Stimulated activated CD8-positive, alpha-beta memory T cell treated with anti-CD3 and anti-CD28 coated beads, Interleukin-4, amount 100 ng/mL, for 24 hours (primary cell): ENCODE measurements at regions not wholly inside any gene's neighbourhood (a gene's known extent, or its start where the extent isn't known, plus 50 kb on each side); places are given as distances from the start of the nearest gene placed in this dataset.

ENCODE experiments used
- DNase-seq: peaks from one replicate; pipeline ENCODE4 v3.0.0-alpha.2; 2020; ENCODE audit warnings: low read depth

- DNase-seq, result no peak
Observed at GRCh38 chr7:22561895-22562593, 62.1 kb upstream of the STEAP1B start.

DNA sequence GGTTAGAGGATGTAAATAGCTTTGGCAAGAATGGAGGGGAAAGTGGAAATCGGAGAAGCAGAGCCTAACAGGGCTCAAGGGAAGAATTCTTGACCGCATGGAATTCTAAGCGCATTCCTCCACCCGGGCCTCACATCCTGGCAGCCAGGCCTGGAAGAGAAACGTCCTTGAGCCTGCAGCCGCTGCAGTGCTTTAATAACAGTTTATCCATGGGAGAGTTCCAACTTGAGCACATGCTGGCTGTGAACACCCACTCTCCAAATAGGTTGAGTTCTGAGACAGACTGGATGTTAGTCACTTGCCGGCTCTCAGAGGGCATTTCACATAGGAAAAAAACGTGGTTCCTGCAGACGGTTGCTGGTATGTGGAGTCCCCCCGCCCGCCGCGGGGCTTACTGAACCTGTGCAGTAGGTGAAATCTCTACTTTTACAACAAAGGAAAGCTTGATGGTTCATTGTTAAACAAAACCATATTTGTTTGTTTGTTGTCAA lies 61.4 kb upstream of the STEAP1B start:
- no peak for DNase-seq

DNA sequence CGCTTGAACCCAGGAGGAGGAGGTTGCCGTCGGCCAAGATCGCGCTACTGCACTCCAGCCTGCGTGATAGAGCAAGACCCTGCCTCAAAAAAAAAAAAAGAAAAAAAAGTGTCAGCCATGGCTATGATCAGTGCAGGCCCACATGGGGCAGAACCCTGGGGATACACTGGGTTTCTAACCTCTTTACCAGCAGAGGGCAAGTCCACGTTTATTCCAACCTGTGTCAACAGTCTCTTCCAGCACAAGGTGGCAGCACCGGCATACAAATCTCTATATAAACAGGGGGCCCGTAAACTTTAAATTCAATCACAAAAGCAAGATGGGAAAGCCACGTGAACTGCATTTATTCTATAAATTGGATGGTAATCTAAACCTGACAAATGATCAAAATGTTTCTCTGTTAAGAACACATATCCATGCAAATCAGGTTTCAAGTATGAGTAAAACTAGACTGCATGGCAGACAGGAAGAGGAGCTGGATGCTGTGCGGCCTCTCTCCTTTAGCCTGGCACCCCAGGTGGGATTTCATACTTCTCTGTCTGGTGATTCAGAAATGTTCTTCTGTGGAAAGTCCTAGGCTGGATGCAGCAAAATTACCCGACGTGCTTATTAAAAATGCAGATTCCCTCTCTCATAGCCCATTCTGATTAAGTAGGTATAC lies 60.0 kb upstream of the STEAP1B start:
- DNase-seq, result peak; percentile 44

GRCh38 chr7:22557167-22557566 lies 57.2 kb upstream of the STEAP1B start:
- DNase-seq, result no peak

DNA sequence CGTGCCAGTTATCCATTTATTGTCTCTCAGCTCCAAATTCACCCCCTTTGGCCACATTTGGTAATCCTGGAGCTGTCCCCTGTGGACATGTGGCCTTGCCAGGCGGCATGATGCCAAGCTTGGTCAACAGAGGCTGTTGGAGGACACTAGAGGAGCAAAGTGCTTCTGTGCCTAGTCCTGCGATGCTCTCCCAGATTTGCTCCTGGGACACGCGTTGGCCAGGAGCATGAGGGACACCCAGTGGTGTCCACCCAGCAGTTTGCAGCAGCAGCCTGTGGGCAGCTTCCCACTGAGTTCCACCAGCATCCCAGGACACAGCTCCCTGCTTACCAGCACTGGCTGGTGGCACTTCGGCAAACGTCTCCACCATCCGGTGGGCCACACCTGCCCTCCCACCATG lies 55.5 kb upstream of the STEAP1B start:
- DNase-seq, result no peak

GRCh38 chr7:22554184-22554583 lies 54.2 kb upstream of the STEAP1B start:
- no peak for DNase-seq

GRCh38 chr7:22551768-22552513 lies 52.0 kb upstream of the STEAP1B start:
- DNase-seq, result no peak

- DNase-seq, result no peak
Observed at GRCh38 chr7:22550514-22551030, 50.6 kb upstream of the STEAP1B start.

DNA sequence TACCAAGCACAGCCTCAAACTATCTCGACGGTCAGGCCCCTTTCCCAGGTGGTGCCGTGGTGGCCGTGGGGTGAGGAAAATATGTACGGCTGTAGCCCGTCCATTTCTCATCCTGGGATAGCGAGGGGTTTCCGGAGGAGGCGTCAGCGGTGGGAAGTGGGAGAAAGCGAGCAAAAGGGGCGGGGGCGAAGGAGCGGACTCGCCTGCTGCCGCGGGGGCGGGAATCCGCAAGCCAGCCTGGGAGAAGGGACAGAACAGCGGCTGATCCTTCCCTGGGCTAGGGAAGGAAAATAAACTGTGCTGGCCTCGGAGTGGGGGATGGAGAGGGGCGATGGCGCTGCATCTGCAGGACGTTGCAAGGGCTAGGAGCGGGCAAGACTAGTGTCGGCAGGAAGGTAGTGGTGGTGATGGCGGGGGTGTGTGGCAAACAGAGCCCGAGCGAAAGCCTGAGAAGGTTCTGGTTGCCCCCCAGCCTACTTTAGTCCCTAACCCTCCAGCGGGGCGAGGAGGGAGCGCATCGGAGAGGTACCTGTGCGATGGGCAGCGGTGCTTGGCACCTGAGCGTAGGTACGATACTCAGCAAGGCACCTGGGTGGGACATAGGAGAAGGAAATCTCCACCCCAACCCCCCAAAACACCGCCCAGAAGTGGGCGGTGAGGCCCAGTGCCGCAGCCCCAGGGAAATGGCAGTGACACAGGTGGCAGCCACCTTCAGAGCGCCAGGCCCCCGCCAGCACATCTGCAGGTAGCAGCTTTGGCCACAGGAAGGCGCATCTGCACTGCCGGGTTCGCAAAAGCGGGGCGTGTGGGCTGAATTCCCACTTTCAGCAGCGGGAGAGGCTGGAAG lies 49.9 kb upstream of the STEAP1B start:
- no peak for DNase-seq
